ENCODE measurements at regions not wholly inside any gene's neighbourhood (a gene's known extent, or its start where the extent isn't known, plus 50 kb on each side); places are given as distances from the start of the nearest gene placed in this dataset.

DNA sequence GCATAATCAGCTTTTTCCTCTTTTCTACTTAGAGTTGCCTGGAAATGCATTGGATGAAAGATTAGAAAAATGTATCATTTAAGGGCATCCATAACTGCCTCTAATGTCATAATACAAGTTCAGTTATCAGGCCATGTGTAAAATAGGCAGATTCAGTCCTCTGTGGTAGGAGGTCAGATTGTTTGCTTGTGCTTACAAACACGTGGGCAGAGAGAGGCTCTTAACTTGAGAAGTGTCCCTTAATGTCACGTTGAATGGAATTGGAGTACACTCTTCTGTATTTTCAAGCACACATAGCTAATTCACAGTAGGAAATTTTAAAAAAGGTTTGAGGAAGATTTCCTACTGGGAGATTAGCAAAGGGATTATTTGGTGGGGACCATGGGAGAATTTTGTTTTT, 359.8 kb upstream of the MTPN start:
- TF ChIP-seq CEBPB (IDR thresholded peaks at IDR 0.05; ENCODE audit: low read depth, low read length) = no peak
- TF ChIP-seq, protein P1, sequence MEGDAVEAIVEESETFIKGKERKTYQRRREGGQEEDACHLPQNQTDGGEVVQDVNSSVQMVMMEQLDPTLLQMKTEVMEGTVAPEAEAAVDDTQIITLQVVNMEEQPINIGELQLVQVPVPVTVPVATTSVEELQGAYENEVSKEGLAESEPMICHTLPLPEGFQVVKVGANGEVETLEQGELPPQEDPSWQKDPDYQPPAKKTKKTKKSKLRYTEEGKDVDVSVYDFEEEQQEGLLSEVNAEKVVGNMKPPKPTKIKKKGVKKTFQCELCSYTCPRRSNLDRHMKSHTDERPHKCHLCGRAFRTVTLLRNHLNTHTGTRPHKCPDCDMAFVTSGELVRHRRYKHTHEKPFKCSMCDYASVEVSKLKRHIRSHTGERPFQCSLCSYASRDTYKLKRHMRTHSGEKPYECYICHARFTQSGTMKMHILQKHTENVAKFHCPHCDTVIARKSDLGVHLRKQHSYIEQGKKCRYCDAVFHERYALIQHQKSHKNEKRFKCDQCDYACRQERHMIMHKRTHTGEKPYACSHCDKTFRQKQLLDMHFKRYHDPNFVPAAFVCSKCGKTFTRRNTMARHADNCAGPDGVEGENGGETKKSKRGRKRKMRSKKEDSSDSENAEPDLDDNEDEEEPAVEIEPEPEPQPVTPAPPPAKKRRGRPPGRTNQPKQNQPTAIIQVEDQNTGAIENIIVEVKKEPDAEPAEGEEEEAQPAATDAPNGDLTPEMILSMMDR (conservative IDR thresholded peaks at IDR 0.05; ENCODE audit: low read depth, low read length) = no peak
- TF ChIP-seq, protein P2, sequence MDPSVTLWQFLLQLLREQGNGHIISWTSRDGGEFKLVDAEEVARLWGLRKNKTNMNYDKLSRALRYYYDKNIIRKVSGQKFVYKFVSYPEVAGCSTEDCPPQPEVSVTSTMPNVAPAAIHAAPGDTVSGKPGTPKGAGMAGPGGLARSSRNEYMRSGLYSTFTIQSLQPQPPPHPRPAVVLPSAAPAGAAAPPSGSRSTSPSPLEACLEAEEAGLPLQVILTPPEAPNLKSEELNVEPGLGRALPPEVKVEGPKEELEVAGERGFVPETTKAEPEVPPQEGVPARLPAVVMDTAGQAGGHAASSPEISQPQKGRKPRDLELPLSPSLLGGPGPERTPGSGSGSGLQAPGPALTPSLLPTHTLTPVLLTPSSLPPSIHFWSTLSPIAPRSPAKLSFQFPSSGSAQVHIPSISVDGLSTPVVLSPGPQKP (IDR thresholded peaks at IDR 0.05; ENCODE audit: borderline replicate concordance, low read depth, low read length) = no peak
- TF ChIP-seq RAD21 (IDR thresholded peaks at IDR 0.05; ENCODE audit: low read length) = no peak
- no peak for TF ChIP-seq POLR2A (IDR thresholded peaks at IDR 0.05; ENCODE audit: low read depth, low read length)
- TF ChIP-seq MXI1 (IDR thresholded peaks at IDR 0.05; ENCODE audit: borderline replicate concordance, low read depth, low read length) = no peak
- TF ChIP-seq RFX5 (IDR thresholded peaks at IDR 0.05; ENCODE audit: low read depth, low read length) = no peak
- TF ChIP-seq, protein P3, sequence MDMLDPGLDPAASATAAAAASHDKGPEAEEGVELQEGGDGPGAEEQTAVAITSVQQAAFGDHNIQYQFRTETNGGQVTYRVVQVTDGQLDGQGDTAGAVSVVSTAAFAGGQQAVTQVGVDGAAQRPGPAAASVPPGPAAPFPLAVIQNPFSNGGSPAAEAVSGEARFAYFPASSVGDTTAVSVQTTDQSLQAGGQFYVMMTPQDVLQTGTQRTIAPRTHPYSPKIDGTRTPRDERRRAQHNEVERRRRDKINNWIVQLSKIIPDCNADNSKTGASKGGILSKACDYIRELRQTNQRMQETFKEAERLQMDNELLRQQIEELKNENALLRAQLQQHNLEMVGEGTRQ (IDR thresholded peaks at IDR 0.05; ENCODE audit: low read depth, low read length) = no peak
